Iris pigment epithelial cell (primary cell): ENCODE measurements at regions not wholly inside any gene's neighbourhood (a gene's known extent, or its start where the extent isn't known, plus 50 kb on each side); places are given as distances from the start of the nearest gene placed in this dataset.
"Not testable (repeated sequence)": the region's sequence is repeated elsewhere in the genome, so short reads cannot be mapped to it uniquely, and the experiment has no call there.

Experiments used
- DNase-seq: peaks from one replicate; pipeline ENCODE4 v3.0.0-alpha.2; 2011; ENCODE audit warnings: low read depth

DNA sequence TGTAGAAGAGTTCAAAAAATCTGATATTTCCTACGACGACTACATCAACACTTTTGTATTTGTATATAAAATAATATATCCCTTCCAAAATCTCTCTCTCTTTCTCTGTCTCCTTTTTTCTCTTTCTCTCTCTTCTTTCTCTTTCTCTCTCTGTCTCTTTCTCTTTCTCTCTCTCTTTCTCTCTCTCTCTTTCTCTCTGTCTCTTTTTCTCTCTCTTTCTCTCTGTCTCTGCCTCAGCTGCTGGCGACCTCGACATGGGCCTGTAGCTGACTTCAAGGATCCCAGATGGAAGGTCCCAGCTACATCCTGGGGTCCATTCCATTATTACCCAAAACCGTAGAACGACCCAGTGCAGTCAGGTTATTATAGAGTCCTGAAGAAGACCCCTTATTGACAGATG is 90.0 kb downstream of the CD24 start:
- DNase-seq = no peak

DNA sequence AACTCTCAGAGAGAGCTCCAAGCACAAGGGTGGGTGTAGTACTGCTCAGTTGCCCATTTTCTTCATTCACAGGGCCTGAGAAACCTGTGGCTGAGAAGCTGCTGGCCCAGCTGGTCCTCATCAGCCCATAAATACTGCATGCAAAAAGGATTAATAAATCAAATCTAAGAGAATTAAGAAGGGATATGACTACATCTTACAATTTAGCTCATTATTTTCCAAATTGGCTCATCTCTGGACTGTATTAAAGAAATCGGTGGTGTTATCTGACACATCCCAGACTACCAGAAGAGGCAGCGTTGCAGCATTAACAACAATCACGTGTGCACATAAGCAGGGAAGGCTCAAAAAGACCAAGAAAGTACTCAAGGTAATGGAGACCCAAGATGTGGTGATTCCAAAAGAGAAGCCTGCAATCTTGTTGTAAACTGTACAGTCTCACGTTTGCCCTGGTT is 90.7 kb downstream of the CD24 start:
- DNase-seq = peak; percentile 6

DNA sequence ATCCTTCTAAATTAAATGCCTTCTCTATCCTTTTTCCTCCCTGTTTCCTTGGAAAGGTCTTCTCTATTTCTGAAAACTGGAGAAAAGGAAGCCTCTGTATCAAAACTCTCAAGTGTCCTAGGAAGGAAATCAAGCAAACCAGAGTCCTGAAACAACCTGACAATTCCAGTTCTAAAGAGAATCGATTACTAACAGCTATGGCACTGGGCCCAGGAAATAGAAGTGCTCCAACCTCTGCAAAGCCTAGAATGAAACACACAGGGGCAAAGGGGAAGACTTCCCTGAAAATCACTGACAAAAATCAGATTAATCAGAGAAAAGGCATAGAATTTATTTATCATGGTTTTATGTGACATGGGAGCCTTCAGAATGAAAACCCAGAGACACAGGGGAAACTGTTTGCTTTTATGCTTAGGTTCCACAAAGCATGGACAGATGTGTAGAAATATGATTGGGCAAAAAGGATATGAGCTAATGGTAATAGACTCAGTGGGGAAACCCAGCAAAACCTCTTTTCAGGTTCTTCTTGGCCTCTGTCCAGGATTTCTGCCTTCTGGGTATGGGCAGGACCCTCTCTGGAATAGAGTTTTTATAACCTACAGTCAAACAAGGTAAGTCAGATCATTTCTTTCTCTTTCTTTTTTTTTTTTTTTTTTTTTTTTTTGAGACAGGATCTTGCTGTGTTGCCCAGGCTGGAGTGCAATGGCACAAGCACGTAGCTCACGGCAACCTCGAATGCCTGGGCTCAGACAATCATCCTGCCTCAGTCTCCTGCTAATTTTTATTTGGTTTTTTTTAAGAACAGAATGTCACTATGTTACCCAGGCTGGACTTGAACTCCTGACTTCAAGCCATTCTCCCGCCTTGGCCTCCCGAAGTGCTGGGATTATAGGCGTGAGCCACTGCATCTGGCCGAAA is 91.7 kb downstream of the CD24 start:
- no peak for DNase-seq

DNA sequence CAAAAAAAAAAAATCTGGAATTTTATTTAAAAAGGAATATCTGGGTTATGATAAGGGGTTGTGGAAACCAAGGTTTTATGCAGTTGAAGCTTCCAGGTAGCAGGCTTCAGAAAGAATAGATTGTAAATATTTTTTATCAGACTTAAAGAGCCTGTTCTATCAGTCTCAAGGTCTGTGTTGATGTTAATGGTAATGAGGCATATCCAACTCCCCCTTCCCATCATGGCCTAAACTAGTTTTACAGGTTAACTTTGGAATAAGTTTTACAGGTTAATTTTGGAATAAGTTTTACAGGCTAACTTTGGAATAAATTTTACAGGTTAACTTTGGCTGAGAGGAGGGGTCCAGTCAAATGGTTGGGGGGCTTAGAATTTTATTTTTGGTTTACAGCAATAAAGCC is 92.4 kb downstream of the CD24 start:
- DNase-seq = no peak

DNA sequence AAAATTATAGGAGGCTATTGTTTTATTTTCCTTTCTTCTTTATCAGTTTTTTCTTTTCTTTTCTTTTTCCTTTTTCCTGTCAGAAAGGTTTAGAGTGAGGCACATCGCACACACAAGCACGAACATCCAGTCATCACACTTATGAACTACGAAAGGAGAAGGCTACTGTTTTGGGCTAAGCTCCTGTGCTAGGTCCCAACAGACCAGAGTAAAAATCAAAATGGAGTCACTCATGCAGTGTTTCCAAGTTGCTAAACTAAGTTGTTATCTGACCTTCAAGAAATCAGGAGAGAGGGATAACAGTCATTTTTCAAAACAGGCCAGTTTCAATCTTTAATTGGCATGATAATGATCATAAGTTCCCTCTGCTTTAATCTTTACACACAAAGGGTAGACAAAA is 93.6 kb downstream of the CD24 start:
- DNase-seq = no peak

DNA sequence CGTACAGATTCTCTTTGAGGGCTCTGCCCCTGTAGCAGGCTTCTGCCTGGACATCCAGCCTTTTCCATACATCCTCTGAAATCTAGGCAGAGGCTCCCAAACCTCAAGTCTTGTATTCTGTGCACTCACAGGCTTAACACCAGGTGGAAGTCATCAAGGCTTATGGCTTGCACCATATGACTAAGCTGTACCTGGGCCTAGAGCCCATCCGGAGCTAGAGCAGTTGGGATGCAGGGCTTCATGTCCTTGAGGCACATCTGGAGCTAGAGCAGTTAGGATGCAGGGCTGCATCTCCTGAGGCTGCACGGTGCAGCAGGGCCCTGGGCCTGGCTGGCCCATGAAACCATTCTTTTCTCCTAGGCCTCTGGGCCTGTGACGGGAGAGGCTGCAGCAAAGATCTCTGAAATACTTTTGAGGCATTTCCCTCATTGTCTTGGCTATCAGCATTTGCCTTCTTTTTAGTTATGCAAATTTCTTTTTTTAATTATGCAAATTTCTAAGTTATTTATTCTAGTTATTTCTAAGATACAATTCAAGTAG is 98.7 kb downstream of the CD24 start:
- DNase-seq = no peak

DNA sequence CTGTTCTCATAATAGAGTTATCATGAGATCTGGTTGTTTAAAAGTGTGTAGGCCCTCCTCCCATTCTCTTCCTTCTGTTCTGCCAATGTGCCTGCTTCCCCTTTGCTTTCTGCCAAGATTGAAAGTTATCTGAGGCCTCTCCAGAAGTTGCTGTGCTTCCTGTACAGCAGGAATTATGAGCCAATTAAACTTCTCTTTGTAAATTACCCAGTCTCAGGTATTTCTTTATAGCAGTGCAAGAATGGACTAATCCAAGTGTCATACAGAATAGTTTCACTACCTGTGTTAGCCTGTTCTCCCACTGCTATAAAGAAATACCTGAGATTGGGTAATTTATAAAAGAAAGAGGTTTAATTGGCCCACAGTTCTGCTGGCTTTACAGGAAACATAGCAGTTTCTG is 100.0 kb downstream of the CD24 start:
- DNase-seq = no peak

DNA sequence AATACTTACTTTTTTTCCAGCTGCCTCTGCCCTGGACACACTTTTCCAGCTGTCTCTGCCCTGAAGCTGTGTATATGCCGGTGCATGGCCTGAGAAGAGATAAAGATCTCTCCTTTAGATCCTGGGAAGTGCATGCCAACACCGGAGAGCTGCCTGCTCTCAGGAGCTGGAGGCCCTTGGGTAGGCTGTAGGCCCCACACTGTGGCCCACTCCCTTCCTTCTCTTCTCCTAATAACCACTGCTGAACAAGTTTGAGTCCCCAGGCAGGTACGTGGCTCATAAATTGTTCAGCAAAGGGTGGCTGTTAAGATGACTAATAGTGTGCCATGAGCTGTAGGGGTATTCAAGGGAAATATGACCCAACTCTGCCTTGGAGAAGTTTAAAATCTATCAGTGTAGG is 102.5 kb downstream of the CD24 start:
- DNase-seq = no peak

DNA sequence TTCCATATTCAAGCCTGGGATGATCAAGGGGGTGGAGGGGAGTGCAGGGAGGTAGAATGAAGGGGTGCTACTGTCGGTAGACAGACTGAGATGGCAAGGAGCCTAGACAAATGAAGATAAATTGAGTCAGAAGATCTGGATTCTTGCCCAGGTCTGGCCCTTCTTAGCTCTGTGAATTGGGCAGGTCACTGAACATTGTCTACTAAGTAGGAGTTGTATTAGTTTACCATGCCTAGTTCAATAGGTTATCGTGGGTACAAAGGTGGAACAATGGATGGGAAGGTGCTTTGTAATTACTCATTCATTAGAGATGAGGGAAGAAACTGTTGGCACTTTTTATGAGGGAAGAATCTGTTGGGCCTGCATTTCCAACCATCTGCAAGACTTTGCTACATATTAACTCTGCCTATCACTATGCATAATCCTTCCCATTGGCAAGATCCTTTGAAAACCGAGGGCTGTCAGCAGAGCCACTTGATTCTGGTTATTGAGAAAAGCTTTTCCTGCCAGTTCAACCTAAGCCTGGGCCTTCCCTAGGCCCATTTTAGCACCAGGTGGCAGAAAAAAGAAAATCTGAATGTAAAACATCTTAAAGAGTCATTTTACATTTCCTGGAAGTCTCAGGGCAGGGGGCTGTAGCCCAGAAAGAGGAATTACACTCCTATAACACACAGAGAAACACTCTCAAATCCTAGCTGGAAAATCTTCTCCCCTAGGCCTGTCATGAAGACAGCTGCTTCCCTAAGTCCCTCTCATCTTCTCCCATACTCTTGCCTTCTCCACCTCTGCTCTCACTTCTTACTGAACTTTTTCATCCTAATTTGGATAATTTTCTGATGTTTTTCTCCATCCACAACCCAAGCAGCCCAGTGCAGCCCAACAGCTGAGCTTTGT is 103.5 kb downstream of the CD24 start:
- peak; percentile 18 for DNase-seq

DNA sequence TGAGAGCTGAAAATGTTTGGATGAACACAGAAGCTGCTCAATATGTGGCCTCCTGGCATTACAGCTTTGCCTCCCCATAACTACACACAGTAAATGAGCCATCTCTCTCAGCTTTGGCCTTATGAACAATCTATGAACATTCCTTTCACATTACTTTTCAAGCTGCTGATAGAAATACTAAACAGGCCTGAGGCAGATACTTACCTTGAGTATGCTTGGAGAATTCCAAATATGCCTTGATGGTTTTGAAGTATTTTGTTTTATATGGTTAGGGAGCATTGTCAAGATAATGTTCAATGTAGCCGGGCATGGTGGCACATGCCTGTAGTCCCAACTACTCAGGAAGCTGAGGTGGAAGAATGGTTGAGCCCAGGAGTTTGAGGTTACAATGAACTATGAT is 104.5 kb downstream of the CD24 start:
- peak; percentile 75 for DNase-seq

DNA sequence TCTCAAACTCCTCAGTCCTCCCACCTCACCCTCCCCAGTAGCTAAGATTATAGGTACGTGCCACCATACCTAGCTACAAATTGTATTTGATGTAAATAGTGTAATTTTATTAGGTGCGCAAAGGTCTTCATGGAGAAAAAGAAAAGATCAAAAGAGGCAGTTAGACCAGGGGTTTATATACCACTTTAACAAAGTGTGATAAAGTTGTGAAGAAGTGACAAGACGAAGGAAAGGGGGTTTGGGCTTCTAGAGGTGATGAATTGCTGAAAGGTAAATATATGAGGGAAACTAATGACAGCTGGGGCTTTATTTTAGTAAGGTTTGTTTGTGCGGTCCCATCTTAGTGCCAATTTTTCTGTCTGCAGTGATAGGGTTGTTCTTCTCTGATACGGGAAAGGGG is 105.3 kb downstream of the CD24 start:
- DNase-seq = no peak

DNA sequence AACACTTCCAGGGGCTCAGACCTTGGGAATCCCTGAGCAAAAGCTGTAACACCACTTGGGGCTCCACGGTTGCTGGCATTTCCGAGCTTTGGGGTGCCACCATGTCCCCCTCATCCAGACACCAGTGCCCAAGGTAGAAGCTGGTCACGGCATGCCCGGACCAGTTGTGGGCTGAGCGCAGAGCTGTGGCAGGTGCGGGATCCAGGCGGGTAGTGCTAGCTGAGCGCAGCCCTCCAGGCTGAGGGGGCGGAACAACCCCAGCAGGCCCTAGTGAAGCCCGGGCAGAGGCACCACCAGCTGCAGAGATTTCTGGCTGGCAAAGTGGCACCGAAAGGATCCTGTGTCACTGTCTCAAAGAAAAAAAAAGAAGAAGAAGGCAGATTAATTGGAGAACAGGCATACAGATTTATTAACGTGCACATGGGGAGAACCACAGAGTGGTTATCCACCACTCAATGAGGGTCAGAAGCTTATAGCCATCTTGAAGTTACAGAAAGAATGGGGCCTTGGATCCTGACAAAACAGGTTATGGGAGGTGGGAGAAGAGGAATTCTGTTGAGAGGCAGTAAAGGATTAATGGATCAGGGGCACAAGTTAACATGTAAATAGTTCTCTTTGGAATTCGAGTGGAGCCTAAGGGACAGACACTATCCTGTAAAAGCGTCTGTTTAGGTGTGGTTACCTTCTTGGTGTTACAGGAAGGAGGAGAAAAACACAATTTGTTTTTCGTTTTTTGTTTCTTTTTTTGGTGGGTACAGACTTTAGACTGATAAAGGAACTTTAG is 107.5 kb downstream of the CD24 start:
- no peak for DNase-seq

DNA sequence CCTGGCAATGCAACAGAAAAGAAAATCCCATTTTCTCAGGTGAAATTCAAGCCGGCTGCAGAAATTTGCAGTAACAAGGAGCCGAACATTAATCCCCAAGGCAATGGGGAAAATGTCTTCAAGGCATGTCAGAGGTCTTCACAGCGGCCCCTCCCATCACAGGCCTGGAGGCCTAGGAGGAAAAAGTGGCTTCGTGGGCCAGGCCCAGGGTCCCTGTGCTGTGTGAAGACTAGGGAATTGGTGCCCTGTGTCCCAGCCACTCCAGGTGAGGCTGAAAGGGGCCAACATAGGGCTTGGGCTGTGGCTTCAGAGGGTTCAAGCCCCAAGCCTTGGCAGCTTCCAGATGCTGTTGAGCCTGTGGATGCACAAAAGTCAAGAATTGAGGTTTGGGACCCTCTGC is 111.7 kb downstream of the CD24 start:
- DNase-seq = no peak

DNA sequence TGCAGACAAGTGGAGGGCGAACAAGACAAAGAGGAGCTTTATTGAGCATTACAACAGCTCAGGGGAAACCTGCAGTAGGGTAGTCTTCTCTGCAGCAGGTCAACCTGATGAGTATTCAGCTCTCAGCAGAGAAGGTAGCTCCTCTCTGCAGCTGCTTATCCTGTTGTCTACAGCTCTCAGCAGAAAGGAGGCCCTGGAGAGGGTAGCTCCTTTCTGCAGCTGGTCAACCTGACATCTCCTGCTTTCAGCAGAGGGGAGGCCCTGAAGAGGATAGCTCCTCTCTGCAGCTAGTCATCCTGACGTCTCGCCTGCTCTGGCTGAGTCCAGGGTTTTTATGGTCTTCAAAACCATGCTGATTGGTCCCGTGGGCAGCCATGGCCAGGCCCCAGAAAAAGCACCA is 113.6 kb downstream of the CD24 start:
- DNase-seq = no peak

DNA sequence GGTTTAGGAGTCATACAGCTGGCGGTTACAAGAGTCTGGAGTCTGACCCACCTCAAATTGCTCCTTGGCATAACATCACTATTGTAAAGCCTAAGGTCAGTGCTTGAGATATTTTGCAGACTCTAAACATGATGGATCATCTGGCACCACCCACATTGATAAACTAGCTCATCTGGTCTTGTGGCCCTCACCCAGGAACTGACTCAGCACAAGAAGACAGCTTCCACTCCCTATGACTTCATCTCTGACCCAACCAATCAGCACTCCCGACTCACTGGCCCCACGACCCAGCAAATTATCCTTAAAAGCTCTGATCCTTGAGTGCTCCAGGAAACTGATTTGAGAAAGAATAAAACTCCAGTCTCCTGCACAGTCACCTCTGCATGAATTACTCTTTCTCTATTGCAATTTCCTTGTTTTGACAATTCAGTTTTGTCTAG is 115.9 kb downstream of the CD24 start:
- peak; percentile 53 for DNase-seq

DNA sequence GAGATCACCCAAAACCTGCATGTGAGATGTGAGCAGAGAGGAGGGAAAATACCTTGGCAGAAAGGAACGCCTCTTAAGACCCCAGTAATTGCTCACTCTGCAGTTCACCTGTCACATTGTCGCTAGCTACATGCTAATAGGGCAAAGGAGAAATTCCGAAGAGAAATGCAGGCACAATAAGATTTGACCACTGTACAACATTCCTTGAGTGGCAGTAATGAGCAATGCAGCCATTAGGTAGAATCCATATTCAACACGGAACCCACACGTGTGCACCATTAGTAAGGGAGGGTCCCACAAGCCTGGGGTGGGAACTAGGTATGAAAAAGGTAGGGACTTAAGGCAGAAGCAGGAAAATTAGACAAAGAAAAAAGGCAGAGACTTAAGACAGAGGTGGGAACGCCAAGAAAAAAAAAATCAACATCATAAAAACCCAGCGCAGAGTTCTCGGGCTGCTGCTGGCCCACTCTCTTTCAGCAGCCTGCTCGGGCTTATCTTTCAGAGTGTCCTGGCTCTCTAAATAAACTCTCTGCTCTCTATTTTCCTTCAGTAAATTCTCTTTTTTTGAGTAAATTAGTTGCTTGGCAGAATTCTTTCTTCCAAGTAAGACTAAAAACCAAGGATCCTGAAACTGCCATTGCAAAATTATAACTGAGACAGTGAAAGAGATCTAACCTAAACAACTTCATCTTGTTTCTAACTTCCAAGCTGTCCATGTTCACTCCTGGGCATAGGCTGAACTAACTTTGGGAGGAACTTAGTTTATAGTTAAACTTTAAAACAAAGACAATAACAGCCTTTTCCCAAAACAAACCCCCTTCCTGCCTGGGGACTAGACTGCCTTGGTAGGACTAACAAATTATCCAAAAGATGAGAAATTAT is 116.5 kb downstream of the CD24 start:
- DNase-seq = no peak

DNA sequence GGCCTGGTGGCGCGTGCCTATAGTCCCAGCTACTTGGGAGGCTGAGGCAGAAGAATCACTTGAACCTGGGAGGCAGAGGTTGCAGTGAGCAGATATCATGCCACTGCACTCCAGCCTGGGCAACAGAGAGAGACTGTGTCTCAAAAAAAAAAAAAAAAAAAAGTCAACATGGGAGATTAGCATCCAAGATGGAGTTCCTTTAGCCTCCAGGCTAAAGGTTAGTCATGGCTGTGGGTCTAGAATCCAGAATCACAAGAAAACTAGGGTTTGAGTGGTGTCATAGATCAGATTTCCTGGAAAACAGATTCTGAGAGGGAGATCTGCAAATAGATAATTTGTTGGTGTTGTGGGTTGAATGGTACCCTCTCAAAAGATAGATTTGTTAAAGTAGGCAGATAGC is 117.2 kb downstream of the CD24 start:
- not testable (repeated sequence) for DNase-seq

DNA sequence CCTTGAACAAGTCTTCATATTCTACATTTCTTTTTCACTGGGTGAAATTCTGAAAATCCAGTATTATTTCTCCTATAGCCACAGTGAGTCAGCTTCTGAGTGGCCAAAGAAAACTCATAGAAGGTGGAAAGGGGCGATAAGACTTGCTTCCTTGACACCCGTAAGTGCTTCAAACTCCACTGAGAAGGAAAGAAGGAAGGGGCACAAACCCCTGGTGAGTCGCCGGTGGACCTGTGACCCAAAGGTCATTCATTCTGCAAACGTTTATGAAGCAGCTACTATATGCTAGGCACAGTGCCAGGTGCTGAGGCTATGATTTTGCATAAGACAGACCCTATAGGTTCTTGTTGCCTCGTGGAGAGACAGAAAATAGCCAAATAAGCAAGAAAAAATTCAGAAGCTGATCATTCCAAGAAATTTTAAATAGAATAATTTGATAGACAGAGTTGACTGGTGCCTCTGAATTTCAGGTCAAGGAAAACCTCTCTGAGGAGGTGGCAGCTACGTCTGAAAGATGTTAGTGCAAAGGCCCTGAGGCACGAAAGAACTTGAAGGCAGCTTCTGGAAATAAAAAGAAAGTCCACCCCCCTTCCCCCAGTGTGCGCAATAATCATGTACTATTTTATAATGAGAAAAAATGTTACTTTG is 118.2 kb downstream of the CD24 start:
- no peak for DNase-seq

DNA sequence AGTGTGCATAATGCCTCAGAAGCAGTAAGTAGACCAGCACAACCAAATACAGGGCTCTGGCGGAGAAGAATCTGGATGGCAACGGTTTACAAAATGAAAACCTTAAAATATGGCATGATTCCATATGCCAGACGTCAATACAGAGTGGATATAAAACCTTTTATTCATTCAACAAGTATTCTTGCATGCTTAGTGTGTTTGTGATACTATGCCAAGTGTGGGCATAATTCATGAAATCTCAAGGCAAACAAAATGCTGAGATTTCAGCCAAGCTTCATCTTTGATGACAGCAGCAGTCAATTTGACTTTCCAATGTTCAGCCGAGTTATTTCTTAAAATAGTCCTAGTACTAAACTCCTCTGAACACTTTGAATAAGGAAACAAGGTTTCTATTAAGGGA is 119.4 kb downstream of the CD24 start:
- no peak for DNase-seq

DNA sequence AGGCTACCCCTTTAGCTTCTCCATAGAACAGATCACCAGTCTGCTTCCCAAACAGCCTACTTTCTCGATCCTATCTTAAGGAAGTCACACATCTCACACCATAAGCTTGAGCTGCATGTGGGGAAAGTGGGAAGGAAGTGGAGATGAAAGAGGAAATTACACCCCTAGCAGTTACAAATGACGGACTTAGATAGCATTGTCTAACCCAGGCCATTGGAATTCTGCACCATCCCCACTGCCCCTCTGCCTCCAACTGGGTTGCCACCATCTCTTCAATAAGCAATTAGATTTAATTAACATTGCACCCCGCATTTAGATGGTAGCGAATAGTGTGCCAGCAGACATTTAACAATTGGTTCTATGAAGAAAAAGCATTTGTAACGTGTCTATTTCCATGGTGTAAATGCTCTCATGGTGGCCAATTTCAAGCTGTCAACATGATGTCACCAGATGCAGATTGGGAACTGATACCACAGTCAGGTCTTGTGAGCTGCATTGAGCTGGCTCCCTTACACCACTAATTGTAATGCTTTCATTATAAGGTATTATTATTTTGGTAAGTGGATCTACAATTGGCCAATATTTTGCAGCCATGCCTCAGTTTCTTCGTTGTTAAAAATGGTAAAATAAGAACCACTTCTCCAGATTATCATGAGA is 124.7 kb downstream of the CD24 start:
- DNase-seq = no peak
